H1 (cell line): ENCODE measurements at regions not wholly inside any gene's neighbourhood (a gene's known extent, or its start where the extent isn't known, plus 50 kb on each side); places are given as distances from the start of the nearest gene placed in this dataset.
A peak's percentile ranks its signal among the peaks of the same experiment; 100 is the strongest.

Source experiments
- CTCF ChIA-PET: fragments of 300-600 bp; sonication (Branson Sonifier 250); formaldehyde crosslinking; loops from one replicate; lab custom pipeline; 2021; ENCODE audit not compliant: partially characterized antibody; lab: Charles Lee
- POLR2A ChIA-PET: fragments of 300-600 bp; sonication (Branson Sonifier 250); formaldehyde crosslinking; loops from one replicate; lab custom pipeline; 2021; ENCODE audit warnings: inconsistent platforms; ENCODE audit not compliant: partially characterized antibody; lab: Charles Lee
- DNase-seq, 2 experiments: peaks; one replicate each; pipeline versions ENCODE4 v3.0.0 to v3.0.0-alpha.2; 2010 to 2022; ENCODE audit warnings: low spot score in 2 of 2, low read depth in 1 of 2, mixed read lengths in 1 of 2
- FAIRE-seq: peaks from 2 replicates; lab custom pipeline; 2011; peaks lifted over from hg19 to GRCh38; lab: Jason Lieb, UNC
- H2AFZ ChIP-seq: 2 replicates; pipeline ENCODE4 v1.8.1; 2012; ENCODE audit warnings: low read length, inconsistent platforms
- H2AK5ac ChIP-seq: 2 replicates; pipeline ENCODE4 v1.6.1; 2013; ENCODE audit warnings: low read depth, low read length
- H2BK120ac ChIP-seq: replicated peaks from 2 replicates; pipeline ENCODE3; 2013; ENCODE audit warnings: low read depth, low read length, inconsistent platforms
- H2BK12ac ChIP-seq: 2 replicates; pipeline ENCODE4 v1.6.1; 2013; ENCODE audit warnings: low read depth, low read length
- H2BK15ac ChIP-seq: 2 replicates; pipeline ENCODE4 v1.6.1; 2013; ENCODE audit warnings: low read length
- H2BK20ac ChIP-seq: 2 replicates; pipeline ENCODE4 v1.6.1; 2013; ENCODE audit warnings: low read length
- H2BK5ac ChIP-seq: 2 replicates; pipeline ENCODE4 v1.6.1; 2013; ENCODE audit warnings: low read depth, low read length
- H3K14ac ChIP-seq: 2 replicates; pipeline ENCODE4 v1.6.1; 2013; ENCODE audit warnings: inconsistent platforms; ENCODE audit not compliant: insufficient read length
- H3K18ac ChIP-seq: 2 replicates; pipeline ENCODE4 v1.6.1; 2013; ENCODE audit warnings: low read length; ENCODE audit errors: extremely low read depth
- H3K23ac ChIP-seq: 2 replicates; pipeline ENCODE4 v1.6.1; 2013; ENCODE audit warnings: inconsistent platforms; ENCODE audit not compliant: insufficient read length
- H3K23me2 ChIP-seq: 2 replicates; pipeline ENCODE4 v1.6.1; 2013; ENCODE audit warnings: low read depth, low read length
- H3K27ac ChIP-seq: 2 replicates; pipeline ENCODE4 v1.6.1; 2011; ENCODE audit warnings: low read depth, low read length, inconsistent platforms
- H3K27me3 ChIP-seq, 4 experiments: replicated peaks in 1 of 4; 1 replicate in 1 of 4; 2 replicates in 3 of 4; pipeline versions ENCODE4 v1.6.1 to v1.8.1; 2011 to 2013; ENCODE audit warnings: low read length in 3 of 4, mild to moderate bottlenecking in 3 of 4, inconsistent platforms in 2 of 4, mixed read lengths in 2 of 4, moderate library complexity in 1 of 4; ENCODE audit not compliant: control insufficient read depth in 3 of 4, insufficient read depth in 3 of 4; ENCODE audit errors: extremely low read depth in 1 of 4
- H3K36me3 ChIP-seq, 4 experiments: 2 replicates each; pipeline versions ENCODE4 v1.6.1 to v1.8.1; 2011 to 2013; ENCODE audit warnings: mild to moderate bottlenecking in 4 of 4, low read length in 3 of 4, moderate library complexity in 2 of 4, control low read depth in 1 of 4, inconsistent platforms in 1 of 4; ENCODE audit not compliant: insufficient read depth in 4 of 4, control insufficient read depth in 2 of 4
- H3K4ac ChIP-seq: replicated peaks from 2 replicates; pipeline ENCODE3; 2013; ENCODE audit warnings: low read length, low read depth, mixed read lengths, inconsistent platforms; ENCODE audit not compliant: insufficient read length
- H3K4me1 ChIP-seq, 4 experiments: replicated peaks in 1 of 4; 1 replicate in 1 of 4; 2 replicates in 3 of 4; pipeline versions ENCODE4 v1.6.1 to v1.8.1; 2011 to 2013; ENCODE audit warnings: low read length in 3 of 4, inconsistent platforms in 2 of 4, mixed read lengths in 1 of 4; ENCODE audit not compliant: insufficient read depth in 4 of 4, control insufficient read depth in 3 of 4
- H3K4me2 ChIP-seq, 2 experiments: 2 replicates each; pipeline versions ENCODE4 v1.6.1 to v1.8.1; 2011 to 2013; ENCODE audit warnings: low read depth in 2 of 2, low read length in 2 of 2, control low read depth in 1 of 2, inconsistent platforms in 1 of 2, mild to moderate bottlenecking in 1 of 2; ENCODE audit not compliant: insufficient read depth in 1 of 2
- H3K4me3 ChIP-seq, 4 experiments: fragments of 200-600, 300-600 bp in 1 of 4; sonication (generic), shearing (Covaris generic), sonication (Bioruptor Twin) in 1 of 4; 2 replicates each; pipeline versions ENCODE4 v1.5.1 to v1.8.1; 2011 to 2016; ENCODE audit warnings: low read length in 4 of 4, low read depth in 3 of 4, control low read depth in 2 of 4, inconsistent platforms in 2 of 4, mild to moderate bottlenecking in 2 of 4, mixed read lengths in 1 of 4, moderate library complexity in 1 of 4; ENCODE audit not compliant: insufficient read depth in 2 of 4; ENCODE audit errors: extremely low read depth in 1 of 4
- H3K56ac ChIP-seq: replicated peaks from 2 replicates; pipeline ENCODE3; 2013; ENCODE audit warnings: low read depth, mild to moderate bottlenecking, mixed read lengths, low read length, inconsistent platforms; ENCODE audit not compliant: insufficient read length
- H3K79me1 ChIP-seq: 2 replicates; pipeline ENCODE4 v1.6.1; 2013; ENCODE audit warnings: low read depth, low read length, control low read depth
- H3K79me2 ChIP-seq, 2 experiments: 2 replicates each; pipeline versions ENCODE4 v1.6.1 to v1.8.1; 2012 to 2013; ENCODE audit warnings: low read length in 2 of 2, mild to moderate bottlenecking in 2 of 2, inconsistent platforms in 1 of 2; ENCODE audit not compliant: insufficient read depth in 2 of 2, control insufficient read depth in 1 of 2
- H3K9ac ChIP-seq, 4 experiments: replicated peaks in 1 of 4; 1 replicate in 1 of 4; 2 replicates in 3 of 4; pipeline versions ENCODE4 v1.6.1 to v1.8.1; 2011 to 2013; ENCODE audit warnings: low read depth in 3 of 4, low read length in 3 of 4, control low read depth in 2 of 4, mild to moderate bottlenecking in 2 of 4, moderate library complexity in 2 of 4, inconsistent platforms in 1 of 4; ENCODE audit errors: extremely low read depth in 1 of 4
- H3K9me3 ChIP-seq, 2 experiments: 2 replicates each; pipeline versions ENCODE4 v1.6.1 to v1.8.1; 2012 to 2013; ENCODE audit warnings: mild to moderate bottlenecking in 2 of 2, moderate library complexity in 2 of 2, control low read depth in 1 of 2, inconsistent platforms in 1 of 2, low read depth in 1 of 2, low read length in 1 of 2, mixed read lengths in 1 of 2; ENCODE audit not compliant: insufficient read depth in 2 of 2
- H4K20me1 ChIP-seq, 2 experiments: replicated peaks in 1 of 2; 2 replicates each; pipeline versions ENCODE3 to v1.8.1; 2011 to 2013; ENCODE audit warnings: inconsistent platforms in 2 of 2, low read length in 2 of 2, mild to moderate bottlenecking in 1 of 2; ENCODE audit not compliant: insufficient read depth in 2 of 2, control insufficient read depth in 1 of 2
- H4K5ac ChIP-seq: 2 replicates; pipeline ENCODE4 v1.6.1; 2013; ENCODE audit warnings: low read length, low read depth, mixed read lengths, inconsistent platforms; ENCODE audit not compliant: insufficient read length
- H4K8ac ChIP-seq: 2 replicates; pipeline ENCODE4 v1.8.0; 2013; ENCODE audit warnings: mild to moderate bottlenecking, moderate library complexity, low read length, inconsistent platforms; ENCODE audit not compliant: insufficient read depth; ENCODE audit errors: extremely low read depth
- H4K91ac ChIP-seq: replicated peaks from 2 replicates; pipeline ENCODE3; 2013; ENCODE audit warnings: low read length, mixed read lengths, inconsistent platforms; ENCODE audit not compliant: insufficient read length
- EZH2 ChIP-seq: fragments of 200-600 bp; sonication (generic); IDR thresholded peaks from 2 replicates; pipeline ENCODE4 v1.7.1; 2012; ENCODE audit warnings: low read depth, mild to moderate bottlenecking, moderate library complexity, low read length, inconsistent platforms; ENCODE audit not compliant: severe bottlenecking
- HDAC2 ChIP-seq, 2 experiments: fragments of 300-600 bp in 1 of 2; sonication (generic) in 1 of 2; IDR thresholded peaks; 2 replicates each; pipeline ENCODE4 v1.6.1; 2011 to 2012; ENCODE audit warnings: low read depth in 2 of 2, low read length in 2 of 2, mild to moderate bottlenecking in 2 of 2, moderate library complexity in 2 of 2, borderline replicate concordance in 1 of 2, inconsistent platforms in 1 of 2
- KDM4A ChIP-seq: IDR thresholded peaks from one replicate; pipeline ENCODE4 v1.7.1; 2012; ENCODE audit warnings: low read depth, mild to moderate bottlenecking, moderate library complexity, low read length, inconsistent platforms; ENCODE audit not compliant: severe bottlenecking
- POLR2A ChIP-seq, 2 experiments: IDR thresholded peaks; 1 replicate in 1 of 2; 2 replicates in 1 of 2; pipeline ENCODE4 v1.6.1; 2011; ENCODE audit warnings: low read depth in 2 of 2, low read length in 2 of 2, mild to moderate bottlenecking in 2 of 2; ENCODE audit errors: control extremely low read depth in 1 of 2
- RAD21 ChIP-seq, 2 experiments: IDR thresholded peaks in 1 of 2; conservative IDR thresholded peaks in 1 of 2; 2 replicates each; pipeline ENCODE4 v1.6.1; 2011; ENCODE audit warnings: low read depth in 2 of 2, low read length in 2 of 2, improper control_type of control experiment in 1 of 2, inconsistent platforms in 1 of 2, mild to moderate bottlenecking in 1 of 2, moderate library complexity in 1 of 2
- SIN3A ChIP-seq, 2 experiments: IDR thresholded peaks in 1 of 2; conservative IDR thresholded peaks in 1 of 2; 2 replicates each; pipeline ENCODE4 v1.6.1; 2011 to 2012; ENCODE audit warnings: low read length in 2 of 2, improper control_type of control experiment in 1 of 2, low read depth in 1 of 2, mild to moderate bottlenecking in 1 of 2
- SP2 ChIP-seq: IDR thresholded peaks from 2 replicates; pipeline ENCODE4 v1.6.1; 2012; ENCODE audit warnings: mild to moderate bottlenecking, low read length, inconsistent platforms
- TBP ChIP-seq: IDR thresholded peaks from 2 replicates; pipeline ENCODE4 v1.6.1; 2011; ENCODE audit warnings: low read depth, low read length, improper control_type of control experiment
- USF2 ChIP-seq: IDR thresholded peaks from 2 replicates; pipeline ENCODE4 v1.6.1; 2011; ENCODE audit warnings: low read length, improper control_type of control experiment
- WGBS, 2 experiments: shearing (Covaris generic) in 1 of 2; methylation state at CpG; one replicate each; pipeline versions ENCODE4 v1.1.6 to v1.1.7; 2013 to 2015; ENCODE audit warnings: low lambda C conversion rate in 2 of 2, mixed read lengths in 2 of 2, inconsistent platforms in 1 of 2, low coverage in 1 of 2, missing lambda C conversion rate in 1 of 2; ENCODE audit not compliant: insufficient replicate concordance in 2 of 2, insufficient coverage in 1 of 2, insufficient read length in 1 of 2; ENCODE audit errors: extremely low coverage in 1 of 2, missing lambda C conversion rate in 1 of 2; 5-methylcytosine and 5-hydroxymethylcytosine counted together
- TF ChIP-seq, protein P1 (sequence below): IDR thresholded peaks from 2 replicates; pipeline ENCODE4 v1.6.1; 2011; ENCODE audit warnings: low read depth, mild to moderate bottlenecking, low read length; ENCODE audit not compliant: insufficient read depth

GRCh38 chr13:59259165-59260000 lies 904.3 kb downstream of the DIAPH3 start:
- Histone ChIP-seq H4K8ac (no peak overlapping the region), H4K20me1 (no peaks in the 10 kb centered on the region), H4K91ac (no peak overlapping the region), H3K4ac (no peak overlapping the region), H3K9me3 (no peaks in the 10 kb centered on the region), H3K23ac (no peak overlapping the region), H4K5ac (no peak overlapping the region), H2BK15ac (no peak overlapping the region), H3K14ac (no peak overlapping the region), H3K79me2 (no peaks in the 10 kb centered on the region), H2BK12ac (no peak overlapping the region), H3K18ac (no peak overlapping the region), H3K36me3 (no peaks in the 10 kb centered on the region), H2AFZ (peak overlapping the region; percentile 78), H3K23me2 (no peaks in the 10 kb centered on the region), H3K27ac (no peak overlapping the region), H2AK5ac (no peak overlapping the region), H3K9ac (no peak overlapping the region), H3K56ac (no peak overlapping the region), H3K4me3 (no peak overlapping the region), H3K4me1 (peaks cover 2 to 10% (median 8%) of the 10 kb centered on the region in 4 experiments; a peak in 4 of 7 replicates), H2BK5ac (no peak overlapping the region), H3K4me2 (no peak overlapping the region; a peak in 1 of 4 replicates), H2BK120ac (no peak overlapping the region), H3K79me1 (no peaks in the 10 kb centered on the region), H3K27me3 (no peaks in the 10 kb centered on the region), H2BK20ac (no peak overlapping the region)
- FAIRE-seq (no peak), DNase-seq (no peak)
- CTCF ChIA-PET = interaction anchor here (0.9 to 3.4 kb wide), 4 partner anchors 8 to 1626 kb away, joined by 3 to 21 read pairs (median 4); no protein-coding TSS in a partner anchor
- WGBS, 2 experiments = 79% methylated on average over 9 of the region's 9 CpGs; no CpG with 5 or more reads in 1 of the 2 experiments
- POLR2A ChIA-PET = no interaction called here
- TF ChIP-seq RAD21 (IDR thresholded peaks at IDR 0.05 in 1 of 2, conservative IDR thresholded peaks at IDR 0.05 in 1 of 2; ENCODE audit: low read depth in 2 of 2, low read length in 2 of 2) = no peak
- TF ChIP-seq, protein P1, sequence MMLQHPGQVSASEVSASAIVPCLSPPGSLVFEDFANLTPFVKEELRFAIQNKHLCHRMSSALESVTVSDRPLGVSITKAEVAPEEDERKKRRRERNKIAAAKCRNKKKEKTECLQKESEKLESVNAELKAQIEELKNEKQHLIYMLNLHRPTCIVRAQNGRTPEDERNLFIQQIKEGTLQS = no peak
- TF ChIP-seq POLR2A (IDR thresholded peaks at IDR 0.05; ENCODE audit: control extremely low read depth in 1 of 2, low read depth in 2 of 2, low read length in 2 of 2) = no peak
- no peak for TF ChIP-seq SIN3A (conservative IDR thresholded peaks at IDR 0.05 in 1 of 2, IDR thresholded peaks at IDR 0.05 in 1 of 2; ENCODE audit: low read depth in 1 of 2, low read length in 2 of 2)
- TF ChIP-seq TBP = no peak
- no peak for TF ChIP-seq EZH2
- TF ChIP-seq USF2 = no peak
- no peak for TF ChIP-seq SP2
- no peak for TF ChIP-seq HDAC2 (IDR thresholded peaks at IDR 0.05; ENCODE audit: borderline replicate concordance in 1 of 2, low read depth in 2 of 2, low read length in 2 of 2)
- TF ChIP-seq KDM4A = no peak
